Chondrocyte (in vitro differentiated cells): ENCODE measurements at regions not wholly inside any gene's neighbourhood (a gene's known extent, or its start where the extent isn't known, plus 50 kb on each side); places are given as distances from the start of the nearest gene placed in this dataset.
"Not testable (repeated sequence)": the region's sequence is repeated elsewhere in the genome, so short reads cannot be mapped to it uniquely, and the experiment has no call there.

Source experiments
- DNase-seq: peaks from one replicate; pipeline ENCODE4 v3.0.0; 2021; ENCODE audit warnings: mixed read lengths, low spot score
- H3K27ac Mint-ChIP-seq: one replicate; pipeline ENCODE4 v1.8.0; 2021; ENCODE audit warnings: mild to moderate bottlenecking, moderate library complexity, mixed read lengths; ENCODE audit not compliant: unreplicated experiment
- H3K27me3 Mint-ChIP-seq: 2 replicates; pipeline ENCODE4 v1.8.0; 2021; ENCODE audit warnings: low read depth, mixed read lengths
- H3K36me3 Mint-ChIP-seq: 2 replicates; pipeline ENCODE4 v1.8.0; 2021; ENCODE audit warnings: low read depth, mixed read lengths
- H3K4me1 Mint-ChIP-seq: 2 replicates; pipeline ENCODE4 v1.8.0; 2021; ENCODE audit warnings: low read depth, mild to moderate bottlenecking, mixed read lengths
- H3K4me3 Mint-ChIP-seq: one replicate; pipeline ENCODE4 v1.8.0; 2021; ENCODE audit warnings: mild to moderate bottlenecking, moderate library complexity, mixed read lengths; ENCODE audit not compliant: unreplicated experiment
- H3K9me3 Mint-ChIP-seq: 2 replicates; pipeline ENCODE4 v1.8.0; 2021; ENCODE audit warnings: low read depth, mixed read lengths
- CTCF ChIP-seq: fragments of 200-600 bp; sonication (generic); IDR thresholded peaks from 2 replicates; pipeline ENCODE4 v1.5.0; 2021; ENCODE audit warnings: antibody characterized with exemption, mild to moderate bottlenecking, moderate library complexity

DNA sequence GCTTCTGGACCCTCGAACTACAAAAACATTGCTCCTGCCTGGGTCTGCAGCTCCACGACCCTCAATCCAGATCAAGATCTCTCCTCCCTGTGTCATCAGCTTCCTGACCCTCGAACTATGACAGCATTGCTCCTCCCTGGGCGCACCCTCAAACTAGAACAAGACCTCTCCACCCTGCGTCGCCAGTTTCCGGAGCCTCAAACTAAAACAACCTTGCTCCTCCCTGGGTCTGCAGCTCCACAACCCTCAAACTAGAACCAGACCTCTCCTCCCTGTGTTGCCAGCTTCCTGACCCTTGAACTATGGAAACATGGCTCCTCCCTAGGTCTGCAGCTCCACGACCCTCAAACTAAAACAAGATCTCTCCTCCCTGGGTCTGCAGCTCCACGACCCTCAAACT lies 339.7 kb upstream of the SULF2 start:
- no peak overlapping the region for H3K4me3 Mint-ChIP-seq
- peaks cover 38% of the 10 kb centered on the region for H3K4me1 Mint-ChIP-seq

GRCh38 chr20:48124181-48124782 lies 339.0 kb upstream of the SULF2 start:
- H3K9me3 Mint-ChIP-seq = no peaks in the 10 kb centered on the region
- H3K27ac Mint-ChIP-seq = no peak overlapping the region
- no peak for TF ChIP-seq CTCF
- no peak for DNase-seq
- peaks cover 1% of the 10 kb centered on the region for H3K36me3 Mint-ChIP-seq
- H3K27me3 Mint-ChIP-seq = peaks cover 19% of the 10 kb centered on the region
- peaks cover 32% of the 10 kb centered on the region for H3K4me1 Mint-ChIP-seq
- H3K4me3 Mint-ChIP-seq = no peak overlapping the region

More for the DNA sequence above, 339.7 kb upstream of the SULF2 start:
- peaks cover 1% of the 10 kb centered on the region for H3K36me3 Mint-ChIP-seq
- no peak for DNase-seq
- no peak overlapping the region for H3K27ac Mint-ChIP-seq
- H3K27me3 Mint-ChIP-seq = peaks cover 16% of the 10 kb centered on the region
- H3K9me3 Mint-ChIP-seq = no peaks in the 10 kb centered on the region
- no peak for TF ChIP-seq CTCF

DNA sequence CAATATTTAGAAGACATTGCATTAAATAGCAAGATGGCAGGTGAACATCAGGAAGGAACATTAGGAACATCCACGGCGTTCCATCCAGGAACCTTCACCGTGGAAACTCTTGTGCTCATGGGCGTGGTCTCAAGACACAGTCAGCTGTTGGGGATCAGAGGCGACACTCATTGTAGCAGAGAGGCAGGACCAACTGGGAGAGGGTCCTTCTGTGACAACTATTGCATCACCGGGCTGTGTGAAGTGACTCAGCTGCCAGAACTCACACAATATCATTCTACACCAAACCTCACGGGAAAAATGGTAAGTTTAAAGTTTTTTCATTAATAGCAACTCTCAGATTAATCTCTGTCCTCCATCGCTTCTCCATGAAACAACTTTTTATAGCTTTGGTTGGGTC lies 334.8 kb upstream of the SULF2 start:
- peaks cover 21% of the 10 kb centered on the region for H3K27me3 Mint-ChIP-seq
- DNase-seq = no peak
- no peaks in the 10 kb centered on the region for H3K9me3 Mint-ChIP-seq
- H3K27ac Mint-ChIP-seq = no peak overlapping the region
- H3K4me1 Mint-ChIP-seq = peaks cover 12% of the 10 kb centered on the region
- H3K4me3 Mint-ChIP-seq = no peak overlapping the region
- no peak for TF ChIP-seq CTCF
- no peaks in the 10 kb centered on the region for H3K36me3 Mint-ChIP-seq

GRCh38 chr20:48119389-48119788 lies 334.1 kb upstream of the SULF2 start:
- not testable (repeated sequence) for H3K36me3 Mint-ChIP-seq, H3K9me3 Mint-ChIP-seq, H3K4me3 Mint-ChIP-seq, H3K27ac Mint-ChIP-seq, DNase-seq
- Mint-ChIP-seq H3K27me3 (peaks cover 24% of the 10 kb centered on the region), H3K4me1 (peaks cover 12% of the 10 kb centered on the region)

GRCh38 chr20:48115502-48115901 lies 330.2 kb upstream of the SULF2 start:
- H3K4me1 Mint-ChIP-seq = peaks cover 7% of the 10 kb centered on the region
- no peaks in the 10 kb centered on the region for H3K36me3 Mint-ChIP-seq
- no peaks in the 10 kb centered on the region for H3K9me3 Mint-ChIP-seq
- no peak overlapping the region for H3K4me3 Mint-ChIP-seq
- no peak overlapping the region for H3K27ac Mint-ChIP-seq
- H3K27me3 Mint-ChIP-seq = peaks cover 20% of the 10 kb centered on the region
- no peak for DNase-seq
- no peak for TF ChIP-seq CTCF

- Mint-ChIP-seq H3K4me3 (no peak overlapping the region), H3K36me3 (no peaks in the 10 kb centered on the region), H3K9me3 (peaks cover 14% of the 10 kb centered on the region), H3K4me1 (peaks cover 4% of the 10 kb centered on the region), H3K27me3 (peaks cover 32% of the 10 kb centered on the region), H3K27ac (no peak overlapping the region)
- no peak for DNase-seq
- TF ChIP-seq CTCF = no peak
Observed at GRCh38 chr20:48107560-48107959, 322.3 kb upstream of the SULF2 start.
